HEK293T (cell line): ENCODE measurements at regions not wholly inside any gene's neighbourhood (a gene's known extent, or its start where the extent isn't known, plus 50 kb on each side); places are given as distances from the start of the nearest gene placed in this dataset.

Experiments
- CTCF ChIA-PET: fragments of 350-600 bp; formaldehyde crosslinking; extraction: SDS; loops from one replicate; lab custom pipeline; 2021; ENCODE audit warnings: antibody characterized with exemption, inconsistent platforms; lab: Yijun Ruan, JAX
- POLR2A ChIA-PET: fragments of 350-600 bp; formaldehyde crosslinking; extraction: SDS; loops from one replicate; lab custom pipeline; 2020; ENCODE audit warnings: antibody characterized with exemption, inconsistent platforms; lab: Yijun Ruan, JAX
- DNase-seq: peaks from one replicate; pipeline ENCODE4 v3.0.0; 2012; ENCODE audit warnings: mixed read lengths; ENCODE audit errors: extremely low spot score
- ARNT ChIP-seq: fragments of 450-650 bp; IDR thresholded peaks from 2 replicates; pipeline ENCODE4 v1.6.1; 2017; ENCODE audit warnings: mild to moderate bottlenecking
- BHLHE40 ChIP-seq: fragments of 450-650 bp; IDR thresholded peaks from 2 replicates; pipeline ENCODE4 v1.6.1; 2016; ENCODE audit warnings: mild to moderate bottlenecking, moderate library complexity, borderline replicate concordance
- CTBP1 ChIP-seq: fragments of 450-650 bp; IDR thresholded peaks from 2 replicates; pipeline ENCODE4 v1.6.1; 2016; ENCODE audit warnings: borderline replicate concordance
- ELF4 ChIP-seq: fragments of 450-650 bp; IDR thresholded peaks from 2 replicates; pipeline ENCODE4 v1.6.1; 2017; ENCODE audit warnings: antibody characterized with exemption
- FOXA1 ChIP-seq: fragments of 450-650 bp; IDR thresholded peaks from 2 replicates; pipeline ENCODE4 v1.6.1; 2016; ENCODE audit warnings: mild to moderate bottlenecking
- FOXK2 ChIP-seq: fragments of 450-650 bp; IDR thresholded peaks from 2 replicates; pipeline ENCODE4 v1.6.1; 2016; ENCODE audit warnings: mild to moderate bottlenecking
- FOXM1 ChIP-seq: fragments of 450-650 bp; IDR thresholded peaks from 2 replicates; pipeline ENCODE4 v1.6.1; 2017; ENCODE audit warnings: mild to moderate bottlenecking, borderline replicate concordance
- HDGF ChIP-seq: fragments of 450-650 bp; IDR thresholded peaks from 2 replicates; pipeline ENCODE4 v1.6.1; 2017; ENCODE audit warnings: antibody characterized with exemption, borderline replicate concordance
- L3MBTL2 ChIP-seq: fragments of 450-650 bp; conservative IDR thresholded peaks from 2 replicates; pipeline ENCODE4 v1.6.1; 2016; ENCODE audit warnings: mild to moderate bottlenecking
- LEF1 ChIP-seq: fragments of 450-650 bp; IDR thresholded peaks from 2 replicates; pipeline ENCODE4 v1.6.1; 2017; ENCODE audit warnings: mild to moderate bottlenecking, borderline replicate concordance
- NFRKB ChIP-seq: fragments of 450-650 bp; IDR thresholded peaks from 2 replicates; pipeline ENCODE4 v1.6.1; 2016; ENCODE audit warnings: mild to moderate bottlenecking, moderate library complexity
- SP1 ChIP-seq: fragments of 450-650 bp; IDR thresholded peaks from 2 replicates; pipeline ENCODE4 v1.6.1; 2017
- SUZ12 ChIP-seq: fragments of 450-650 bp; IDR thresholded peaks from 2 replicates; pipeline ENCODE4 v1.6.1; 2016; ENCODE audit warnings: mild to moderate bottlenecking
- TARDBP ChIP-seq: fragments of 450-650 bp; IDR thresholded peaks from 2 replicates; pipeline ENCODE4 v1.6.1; 2016
- ZNF384 ChIP-seq: fragments of 450-650 bp; IDR thresholded peaks from 2 replicates; pipeline ENCODE4 v1.6.1; 2016
- TF ChIP-seq, protein P1 (sequence below): fragments of 450-650 bp; IDR thresholded peaks from 2 replicates; pipeline ENCODE4 v1.6.1; 2016

DNA sequence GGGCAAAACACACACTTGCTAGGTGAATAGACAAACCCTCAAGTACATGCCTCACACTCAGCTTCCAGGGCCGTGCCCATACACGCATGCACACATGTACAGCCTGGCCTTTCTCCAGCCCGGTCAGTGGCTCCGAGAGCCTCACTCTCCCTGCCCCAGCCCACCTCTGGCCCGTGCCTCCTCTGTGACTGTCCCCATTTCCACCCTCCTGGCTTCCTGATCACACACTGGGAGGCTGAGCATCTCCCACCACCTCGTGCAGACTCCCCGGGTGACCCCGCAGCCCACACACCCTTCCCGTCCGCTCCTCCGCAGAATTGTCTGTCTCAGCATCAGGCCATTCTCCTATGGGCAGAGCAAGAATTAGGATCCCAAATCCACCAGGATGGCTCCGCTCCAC lies 634.1 kb downstream of the TBC1D22A start:
- TF ChIP-seq TARDBP (no peak), FOXK2 (no peak), BHLHE40 (no peak), FOXM1 (no peak), FOXA1 (no peak), ZNF384 (no peak), SP1 (no peak), SUZ12 (no peak), L3MBTL2 (no peak), CTBP1 (no peak), HDGF (no peak), ELF4 (no peak), ARNT (no peak), NFRKB (no peak), LEF1 (no peak)
- TF ChIP-seq, protein P1, sequence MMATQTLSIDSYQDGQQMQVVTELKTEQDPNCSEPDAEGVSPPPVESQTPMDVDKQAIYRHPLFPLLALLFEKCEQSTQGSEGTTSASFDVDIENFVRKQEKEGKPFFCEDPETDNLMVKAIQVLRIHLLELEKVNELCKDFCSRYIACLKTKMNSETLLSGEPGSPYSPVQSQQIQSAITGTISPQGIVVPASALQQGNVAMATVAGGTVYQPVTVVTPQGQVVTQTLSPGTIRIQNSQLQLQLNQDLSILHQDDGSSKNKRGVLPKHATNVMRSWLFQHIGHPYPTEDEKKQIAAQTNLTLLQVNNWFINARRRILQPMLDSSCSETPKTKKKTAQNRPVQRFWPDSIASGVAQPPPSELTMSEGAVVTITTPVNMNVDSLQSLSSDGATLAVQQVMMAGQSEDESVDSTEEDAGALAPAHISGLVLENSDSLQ = no peak
- ChIA-PET POLR2A (no interaction called here), CTCF (no interaction called here)
- no peak for DNase-seq

DNA sequence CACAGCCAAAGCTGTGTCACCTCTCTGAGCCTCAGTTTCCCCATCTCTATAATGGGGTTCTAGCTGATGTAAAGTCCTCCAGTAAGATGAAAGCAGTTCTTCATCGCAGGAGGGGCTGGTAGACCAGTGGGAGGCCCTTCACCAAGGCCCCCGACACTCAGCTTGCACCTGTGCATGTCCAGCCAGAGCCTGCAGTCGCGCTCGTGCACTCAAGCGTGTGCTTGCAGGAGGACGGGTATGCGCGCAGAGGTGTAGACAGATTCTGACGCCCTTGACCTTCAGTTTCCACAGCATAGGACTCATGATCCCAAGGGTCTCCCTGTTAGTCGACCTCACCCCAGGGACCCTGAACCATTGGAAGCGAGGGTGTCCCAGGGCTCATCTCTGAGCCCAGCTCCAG lies 633.7 kb downstream of the TBC1D22A start:
- ChIA-PET POLR2A (no interaction called here), CTCF (no interaction called here)
- TF ChIP-seq BHLHE40 (no peak), HDGF (no peak), TARDBP (no peak), SP1 (no peak), SUZ12 (no peak), L3MBTL2 (no peak), LEF1 (no peak), FOXA1 (no peak), FOXK2 (no peak), FOXM1 (no peak), ZNF384 (no peak), CTBP1 (no peak), ARNT (no peak), NFRKB (no peak), ELF4 (no peak)
- TF ChIP-seq, protein P1 = no peak
- no peak for DNase-seq

- DNase-seq = no peak
- ChIA-PET CTCF (no interaction called here), POLR2A (no interaction called here)
- TF ChIP-seq TARDBP = no peak
- no peak for TF ChIP-seq HDGF
- TF ChIP-seq ELF4 = no peak
- TF ChIP-seq NFRKB = no peak
- no peak for TF ChIP-seq FOXA1
- no peak for TF ChIP-seq SUZ12
- no peak for TF ChIP-seq LEF1
- TF ChIP-seq CTBP1 = no peak
- TF ChIP-seq FOXK2 = no peak
- no peak for TF ChIP-seq ZNF384
- TF ChIP-seq, protein P1 = no peak
- no peak for TF ChIP-seq ARNT
- TF ChIP-seq FOXM1 = no peak
- no peak for TF ChIP-seq BHLHE40
- TF ChIP-seq SP1 = no peak
- TF ChIP-seq L3MBTL2 = no peak
Measured at GRCh38 chr22:47395481-47395880, 633.0 kb downstream of the TBC1D22A start.

- ChIA-PET POLR2A (no interaction called here), CTCF (no interaction called here)
Measured at GRCh38 chr22:47394504-47395440, 632.3 kb downstream of the TBC1D22A start.

GRCh38 chr22:47393191-47393590 lies 630.7 kb downstream of the TBC1D22A start:
- no peak for DNase-seq
- ChIA-PET CTCF (no interaction called here), POLR2A (no interaction called here)
- TF ChIP-seq FOXK2 (no peak), SP1 (no peak), SUZ12 (no peak), TARDBP (no peak), HDGF (no peak)
- TF ChIP-seq, protein P1 = no peak

More at GRCh38 chr22:47394504-47395440, 632.3 kb downstream of the TBC1D22A start:
- TF ChIP-seq SUZ12 (no peak), L3MBTL2 (no peak), LEF1 (no peak), BHLHE40 (no peak)
- TF ChIP-seq, protein P1 = no peak
- DNase-seq = no peak
